Lower leg skin (tissue), 4 donors: ENCODE measurements at regions not wholly inside any gene's neighbourhood (a gene's known extent, or its start where the extent isn't known, plus 50 kb on each side); places are given as distances from the start of the nearest gene placed in this dataset.
A peak's percentile ranks its signal among the peaks of the same experiment; 100 is the strongest.

Experiments used
- DNase-seq, 2 donors: peaks; one replicate each; pipeline ENCODE4 v3.0.0-alpha.2; 2019; ENCODE audit warnings: low spot score in 2 of 2
- H3K4me3 ChIP-seq: fragments of 200-600 bp; sonication (generic); 2 replicates; pipeline ENCODE4 v1.5.1; 2017; ENCODE audit warnings: mild to moderate bottlenecking, low read depth; ENCODE audit not compliant: poor library complexity, severe bottlenecking
- POLR2A ChIP-seq, 2 donors: fragments of 450-650 bp; IDR thresholded peaks; one replicate each; pipeline ENCODE4 v1.6.1; 2016 to 2017; ENCODE audit warnings: antibody characterized with exemption in 2 of 2, mild to moderate bottlenecking in 1 of 2, moderate library complexity in 1 of 2
- WGBS, 2 donors: methylation state at CpG; one replicate each; pipeline ENCODE4 v1.1.5; 2018; 5-methylcytosine and 5-hydroxymethylcytosine counted together
- intact Hi-C: fragments of 100-400 bp; cut with DNase I; formaldehyde crosslinking; loops from one replicate; pipeline ENCODE4 v1.15.0; 2023; ENCODE audit warnings: low total_unique reads
- TF ChIP-seq, protein P1 (sequence below), 3 donors: fragments of 450-650 bp; IDR thresholded peaks; one replicate each; pipeline ENCODE4 v1.5.1; 2016; ENCODE audit warnings: antibody characterized with exemption in 3 of 3, mild to moderate bottlenecking in 3 of 3, moderate library complexity in 2 of 3

GRCh38 chr2:66929632-66930338 is 467.3 kb upstream of the ETAA1 start:
- TF ChIP-seq POLR2A (IDR thresholded peaks at IDR 0.05): no peak
- TF ChIP-seq, protein P1, sequence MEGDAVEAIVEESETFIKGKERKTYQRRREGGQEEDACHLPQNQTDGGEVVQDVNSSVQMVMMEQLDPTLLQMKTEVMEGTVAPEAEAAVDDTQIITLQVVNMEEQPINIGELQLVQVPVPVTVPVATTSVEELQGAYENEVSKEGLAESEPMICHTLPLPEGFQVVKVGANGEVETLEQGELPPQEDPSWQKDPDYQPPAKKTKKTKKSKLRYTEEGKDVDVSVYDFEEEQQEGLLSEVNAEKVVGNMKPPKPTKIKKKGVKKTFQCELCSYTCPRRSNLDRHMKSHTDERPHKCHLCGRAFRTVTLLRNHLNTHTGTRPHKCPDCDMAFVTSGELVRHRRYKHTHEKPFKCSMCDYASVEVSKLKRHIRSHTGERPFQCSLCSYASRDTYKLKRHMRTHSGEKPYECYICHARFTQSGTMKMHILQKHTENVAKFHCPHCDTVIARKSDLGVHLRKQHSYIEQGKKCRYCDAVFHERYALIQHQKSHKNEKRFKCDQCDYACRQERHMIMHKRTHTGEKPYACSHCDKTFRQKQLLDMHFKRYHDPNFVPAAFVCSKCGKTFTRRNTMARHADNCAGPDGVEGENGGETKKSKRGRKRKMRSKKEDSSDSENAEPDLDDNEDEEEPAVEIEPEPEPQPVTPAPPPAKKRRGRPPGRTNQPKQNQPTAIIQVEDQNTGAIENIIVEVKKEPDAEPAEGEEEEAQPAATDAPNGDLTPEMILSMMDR (IDR thresholded peaks at IDR 0.05): no peak
- 32 to 36% methylated on average over 8 of the region's 8 CpGs for whole genome bisulfite sequencing, 2 donors
- H3K4me3 ChIP-seq: no peak overlapping the region
- DNase-seq: peak; percentile 33 to 87
- intact Hi-C loops: no loop called here

GRCh38 chr2:66930339-66931220 is 466.6 kb upstream of the ETAA1 start:
- 43 to 46% methylated on average over 3 of the region's 3 CpGs for WGBS, 2 donors

GRCh38 chr2:66938471-66938967 is 458.6 kb upstream of the ETAA1 start:
- WGBS, 2 donors: 49 to 76% methylated on average over 1 of the region's 1 CpG
- DNase-seq: no peak
- no peak for TF ChIP-seq POLR2A (IDR thresholded peaks at IDR 0.05)
- TF ChIP-seq, protein P1 (IDR thresholded peaks at IDR 0.05): no peak
- intact Hi-C loops: no loop called here
- H3K4me3 ChIP-seq: no peak overlapping the region

More at GRCh38 chr2:66930339-66931220, 466.6 kb upstream of the ETAA1 start:
- no peak for TF ChIP-seq POLR2A (IDR thresholded peaks at IDR 0.05)
- TF ChIP-seq, protein P1 (IDR thresholded peaks at IDR 0.05): no peak
- intact Hi-C loops: no loop called here
- DNase-seq: no peak
- H3K4me3 ChIP-seq: no peak overlapping the region

DNA sequence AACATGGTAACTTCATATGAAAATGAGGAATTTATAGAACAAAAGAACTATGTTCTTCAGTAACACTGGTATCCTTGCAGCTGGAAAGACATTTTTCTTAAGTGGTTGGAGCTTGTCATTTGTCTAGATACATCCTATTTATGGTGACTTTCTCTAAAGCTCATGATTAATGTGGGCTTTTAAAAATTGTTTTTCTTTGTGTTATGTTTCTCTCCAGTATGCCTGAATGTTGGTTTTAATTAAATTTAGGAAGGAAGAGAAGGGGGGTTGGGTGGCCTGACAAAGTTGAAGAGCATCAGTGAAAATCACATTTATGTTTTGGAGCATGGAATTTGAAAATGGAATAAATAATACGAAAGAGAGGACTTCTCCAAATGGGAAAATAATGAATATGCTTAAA is 457.1 kb upstream of the ETAA1 start:
- no peak for DNase-seq
- 70 to 79% methylated on average over 1 of the region's 1 CpG for WGBS, 2 donors
- H3K4me3 ChIP-seq: no peak overlapping the region
- intact Hi-C loops: no loop called here
- TF ChIP-seq, protein P1 (IDR thresholded peaks at IDR 0.05): no peak
- TF ChIP-seq POLR2A (IDR thresholded peaks at IDR 0.05): no peak

DNA sequence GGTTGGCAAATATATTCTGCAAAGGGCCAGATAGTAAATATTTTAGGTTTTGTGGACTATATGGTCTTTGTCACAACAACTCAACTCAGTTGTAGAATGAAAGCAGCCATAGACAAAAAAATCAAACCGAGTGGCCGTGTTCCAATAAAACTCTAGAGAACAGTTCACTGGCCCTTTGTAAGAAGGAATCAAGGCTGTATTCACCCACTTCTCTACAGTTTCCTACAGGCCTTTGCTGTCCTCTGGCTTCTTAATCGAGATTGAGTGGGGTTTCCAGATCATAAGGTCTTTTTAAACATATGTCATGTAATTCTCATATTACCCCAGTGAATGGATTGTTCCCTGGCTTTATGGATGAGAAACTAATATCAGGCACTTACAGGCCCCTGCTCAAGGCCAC is 448.9 kb upstream of the ETAA1 start:
- intact Hi-C loops: no loop called here
- TF ChIP-seq POLR2A (IDR thresholded peaks at IDR 0.05): no peak
- TF ChIP-seq, protein P1 (IDR thresholded peaks at IDR 0.05): no peak
- H3K4me3 ChIP-seq: no peak overlapping the region
- 62 to 81% methylated on average over 3 of the region's 3 CpGs for WGBS, 2 donors
- DNase-seq: no peak
